SIG-M5 treated with dmso at 0.1 percent for 504 hours (cell line): ENCODE measurements at regions not wholly inside any gene's neighbourhood (a gene's known extent, or its start where the extent isn't known, plus 50 kb on each side); places are given as distances from the start of the nearest gene placed in this dataset.

ENCODE experiments used
- DNase-seq: peaks from one replicate; lab custom pipeline; 2025; ENCODE audit not compliant: unreplicated experiment; lab: John Stamatoyannopoulos, UW

GRCh38 chr5:68771732-68772131 is 322.1 kb upstream of the SLC30A5 start:
- DNase-seq, result no peak

- no peak for DNase-seq
Measured at GRCh38 chr5:68776381-68776780, 317.4 kb upstream of the SLC30A5 start.

GRCh38 chr5:68777135-68777534 is 316.7 kb upstream of the SLC30A5 start:
- no peak for DNase-seq

- no peak for DNase-seq
Measured at GRCh38 chr5:68778484-68778883, 315.3 kb upstream of the SLC30A5 start.

- no peak for DNase-seq
Measured at GRCh38 chr5:68780299-68780955, 313.4 kb upstream of the SLC30A5 start.

GRCh38 chr5:68793074-68793473 is 300.7 kb upstream of the SLC30A5 start:
- no peak for DNase-seq

GRCh38 chr5:68793993-68794392 is 299.8 kb upstream of the SLC30A5 start:
- no peak for DNase-seq

- DNase-seq, result no peak
Measured at GRCh38 chr5:68795190-68795589, 298.6 kb upstream of the SLC30A5 start.

GRCh38 chr5:68798877-68799843 is 294.7 kb upstream of the SLC30A5 start:
- DNase-seq, result no peak

- no peak for DNase-seq
Measured at GRCh38 chr5:68802430-68802829, 291.4 kb upstream of the SLC30A5 start.

- DNase-seq, result no peak
Measured at GRCh38 chr5:68803881-68804319, 289.9 kb upstream of the SLC30A5 start.

- no peak for DNase-seq
Measured at GRCh38 chr5:68804343-68804742, 289.5 kb upstream of the SLC30A5 start.

GRCh38 chr5:68805444-68805843 is 288.4 kb upstream of the SLC30A5 start:
- DNase-seq, result no peak

GRCh38 chr5:68817632-68818031 is 276.2 kb upstream of the SLC30A5 start:
- no peak for DNase-seq

- DNase-seq, result no peak
Measured at GRCh38 chr5:68818057-68818695, 275.6 kb upstream of the SLC30A5 start.

- no peak for DNase-seq
Measured at GRCh38 chr5:68818870-68819269, 274.9 kb upstream of the SLC30A5 start.

- no peak for DNase-seq
Measured at GRCh38 chr5:68821056-68821455, 272.8 kb upstream of the SLC30A5 start.

GRCh38 chr5:68822796-68823195 is 271.0 kb upstream of the SLC30A5 start:
- DNase-seq, result no peak

- DNase-seq, result no peak
Measured at GRCh38 chr5:68823301-68823700, 270.5 kb upstream of the SLC30A5 start.

GRCh38 chr5:68830377-68830898 is 263.4 kb upstream of the SLC30A5 start:
- DNase-seq, result no peak

- DNase-seq, result no peak
Measured at GRCh38 chr5:68834491-68834981, 259.3 kb upstream of the SLC30A5 start.
